ENCODE measurements at regions not wholly inside any gene's neighbourhood (a gene's known extent, or its start where the extent isn't known, plus 50 kb on each side); places are given as distances from the start of the nearest gene placed in this dataset.

DNA sequence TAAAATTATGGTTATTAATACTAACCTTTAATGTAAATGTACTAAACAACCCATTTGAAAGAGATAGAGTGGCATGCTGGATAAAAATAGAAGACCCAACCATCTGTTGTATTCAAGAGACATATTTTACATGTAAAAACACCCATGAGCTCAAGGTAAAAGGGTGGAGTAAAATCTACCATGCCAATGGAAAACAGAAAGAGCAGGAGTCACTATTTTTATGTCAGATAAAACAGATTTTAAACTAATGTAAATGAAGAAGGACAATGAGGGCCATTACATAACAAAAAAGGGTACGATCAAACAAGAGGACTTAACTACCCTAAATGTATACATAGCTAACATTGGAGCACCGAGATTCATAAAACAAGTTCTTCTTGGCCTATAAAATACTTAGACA lies 66.3 kb downstream of the ITM2A start:
- H3K9me3 ChIP-seq = no peaks in the 10 kb centered on the region
- no peaks in the 10 kb centered on the region for H3K27me3 ChIP-seq
- DNase-seq = no peak
- no peak for TF ChIP-seq POLR2A (IDR thresholded peaks at IDR 0.05)
- TF ChIP-seq, protein P1, sequence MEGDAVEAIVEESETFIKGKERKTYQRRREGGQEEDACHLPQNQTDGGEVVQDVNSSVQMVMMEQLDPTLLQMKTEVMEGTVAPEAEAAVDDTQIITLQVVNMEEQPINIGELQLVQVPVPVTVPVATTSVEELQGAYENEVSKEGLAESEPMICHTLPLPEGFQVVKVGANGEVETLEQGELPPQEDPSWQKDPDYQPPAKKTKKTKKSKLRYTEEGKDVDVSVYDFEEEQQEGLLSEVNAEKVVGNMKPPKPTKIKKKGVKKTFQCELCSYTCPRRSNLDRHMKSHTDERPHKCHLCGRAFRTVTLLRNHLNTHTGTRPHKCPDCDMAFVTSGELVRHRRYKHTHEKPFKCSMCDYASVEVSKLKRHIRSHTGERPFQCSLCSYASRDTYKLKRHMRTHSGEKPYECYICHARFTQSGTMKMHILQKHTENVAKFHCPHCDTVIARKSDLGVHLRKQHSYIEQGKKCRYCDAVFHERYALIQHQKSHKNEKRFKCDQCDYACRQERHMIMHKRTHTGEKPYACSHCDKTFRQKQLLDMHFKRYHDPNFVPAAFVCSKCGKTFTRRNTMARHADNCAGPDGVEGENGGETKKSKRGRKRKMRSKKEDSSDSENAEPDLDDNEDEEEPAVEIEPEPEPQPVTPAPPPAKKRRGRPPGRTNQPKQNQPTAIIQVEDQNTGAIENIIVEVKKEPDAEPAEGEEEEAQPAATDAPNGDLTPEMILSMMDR (IDR thresholded peaks at IDR 0.05) = no peak
- H3K4me3 ChIP-seq = no peak overlapping the region
- no peak overlapping the region for H3K27ac ChIP-seq
- no peaks in the 10 kb centered on the region for H3K36me3 ChIP-seq
- H3K4me1 ChIP-seq = no peaks in the 10 kb centered on the region

DNA sequence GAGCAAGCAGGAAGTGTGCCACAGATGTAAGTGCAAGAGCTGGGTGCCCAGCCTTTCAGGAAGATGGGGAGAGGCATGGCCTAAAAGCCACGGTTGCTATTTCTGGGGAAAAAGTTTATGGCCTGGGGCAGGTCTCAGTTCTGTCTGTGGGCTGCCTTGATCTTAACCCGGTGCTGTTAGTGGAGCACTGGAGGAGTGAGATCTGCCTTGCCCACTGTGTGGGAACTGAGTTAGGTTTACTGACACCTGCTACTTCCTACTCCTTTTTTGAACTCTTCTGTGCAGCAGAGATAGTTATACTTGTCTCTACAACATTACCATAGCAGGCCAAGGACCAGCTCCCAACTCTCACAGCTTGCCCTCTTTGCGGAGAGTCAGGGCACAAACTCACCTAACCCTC lies 76.5 kb downstream of the ITM2A start:
- no peak for TF ChIP-seq POLR2A (IDR thresholded peaks at IDR 0.05)
- H3K4me1 ChIP-seq = no peaks in the 10 kb centered on the region
- H3K27ac ChIP-seq = no peak overlapping the region
- no peaks in the 10 kb centered on the region for H3K36me3 ChIP-seq
- no peaks in the 10 kb centered on the region for H3K9me3 ChIP-seq
- no peak for DNase-seq
- H3K4me3 ChIP-seq = no peak overlapping the region
- no peaks in the 10 kb centered on the region for H3K27me3 ChIP-seq

DNA sequence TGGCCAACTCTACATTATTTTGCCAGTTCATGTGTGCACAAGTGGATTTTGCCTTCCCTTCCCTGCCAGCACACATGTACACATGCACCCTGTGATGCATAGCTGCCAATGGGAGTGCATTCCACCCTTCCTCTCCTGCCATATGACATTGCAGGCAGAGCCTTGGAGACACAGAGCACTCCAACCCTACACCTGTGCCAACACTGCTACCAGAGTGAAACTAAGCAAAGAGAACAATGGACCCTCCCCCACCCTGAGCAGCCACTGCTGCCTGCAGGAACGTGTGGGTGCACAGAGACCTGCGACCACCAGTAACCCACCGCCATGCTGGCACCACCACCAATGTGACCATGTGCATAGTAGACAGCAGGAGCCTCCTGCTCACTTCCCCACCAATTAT lies 78.4 kb downstream of the ITM2A start:
- no peaks in the 10 kb centered on the region for H3K9me3 ChIP-seq
- TF ChIP-seq, protein P1 (IDR thresholded peaks at IDR 0.05) = no peak
- no peak for TF ChIP-seq POLR2A (IDR thresholded peaks at IDR 0.05)
- no peaks in the 10 kb centered on the region for H3K36me3 ChIP-seq
- H3K4me1 ChIP-seq = no peaks in the 10 kb centered on the region
- H3K4me3 ChIP-seq = no peak overlapping the region
- H3K27ac ChIP-seq = no peak overlapping the region
- H3K27me3 ChIP-seq = no peaks in the 10 kb centered on the region
- DNase-seq = no peak

DNA sequence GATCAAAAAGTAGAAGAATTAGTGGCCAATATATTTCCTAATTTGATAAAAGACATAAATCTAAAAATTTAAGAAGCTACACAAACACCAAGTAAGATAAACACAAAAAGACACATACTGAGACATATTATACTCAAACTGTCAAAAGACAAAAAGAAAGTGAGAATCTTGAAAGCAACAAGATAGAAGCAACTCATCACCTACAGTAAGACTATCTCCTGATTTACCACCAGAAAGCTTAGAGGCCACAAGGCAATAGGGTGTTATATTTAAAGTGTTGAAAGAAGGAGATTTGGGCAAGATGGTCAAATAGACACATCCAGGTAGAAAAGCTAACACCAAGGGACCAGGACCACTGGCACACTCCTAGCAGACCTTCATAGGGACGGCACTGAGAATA lies 79.4 kb downstream of the ITM2A start:
- no peak for DNase-seq
- Histone ChIP-seq H3K4me1 (no peaks in the 10 kb centered on the region), H3K27me3 (no peaks in the 10 kb centered on the region), H3K27ac (no peak overlapping the region), H3K36me3 (no peaks in the 10 kb centered on the region), H3K9me3 (no peaks in the 10 kb centered on the region), H3K4me3 (no peak overlapping the region)
- no peak for TF ChIP-seq POLR2A (IDR thresholded peaks at IDR 0.05)
- TF ChIP-seq, protein P1 (IDR thresholded peaks at IDR 0.05) = no peak

DNA sequence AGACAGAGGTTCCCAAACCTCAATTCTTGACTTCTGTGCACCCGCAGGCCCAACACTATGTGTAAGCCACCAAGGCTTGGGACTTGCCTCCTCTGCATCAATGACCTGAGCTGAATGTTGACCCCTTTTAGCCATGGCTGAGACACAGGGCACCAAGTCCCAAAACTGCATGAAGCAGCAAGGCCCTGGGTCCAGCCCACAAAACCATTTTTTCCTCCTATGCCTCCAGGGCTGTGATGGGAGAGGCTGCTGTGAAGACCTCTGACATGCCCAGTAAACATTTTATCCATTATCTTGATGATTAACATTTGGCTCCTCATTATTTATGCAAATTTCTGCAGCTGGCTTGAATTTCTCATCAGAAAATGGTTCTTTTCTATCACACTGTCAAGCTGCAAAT lies 85.4 kb downstream of the ITM2A start:
- TF ChIP-seq POLR2A (IDR thresholded peaks at IDR 0.05) = no peak
- TF ChIP-seq, protein P1 (IDR thresholded peaks at IDR 0.05) = no peak
- Histone ChIP-seq H3K36me3 (no peaks in the 10 kb centered on the region), H3K27ac (no peak overlapping the region), H3K9me3 (no peaks in the 10 kb centered on the region), H3K4me1 (no peaks in the 10 kb centered on the region), H3K27me3 (no peaks in the 10 kb centered on the region), H3K4me3 (no peak overlapping the region)
- DNase-seq = no peak

DNA sequence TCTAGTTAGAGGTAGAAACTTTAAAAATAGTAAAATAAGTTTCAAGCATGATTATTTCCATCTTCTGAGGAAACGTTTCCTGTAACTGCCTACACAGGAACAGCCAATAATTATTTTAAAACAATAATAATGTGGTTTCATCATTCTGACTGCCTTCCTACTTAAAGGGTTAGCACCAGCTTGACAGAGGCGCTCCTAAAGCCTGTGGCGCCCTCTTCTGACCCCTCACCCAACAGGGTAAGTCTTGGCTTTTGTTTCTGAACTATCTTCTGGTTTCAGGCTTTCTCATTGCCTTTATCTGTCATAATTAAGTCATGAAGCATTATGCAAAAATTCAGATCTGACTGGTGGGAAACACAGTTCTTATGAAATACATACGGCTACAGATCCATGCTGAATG lies 96.7 kb downstream of the ITM2A start:
- H3K4me1 ChIP-seq = no peaks in the 10 kb centered on the region
- no peak overlapping the region for H3K4me3 ChIP-seq
- DNase-seq = peak in 2 of 3 donors; percentile 80 to 89
- TF ChIP-seq, protein P1 (IDR thresholded peaks at IDR 0.05) = peak in 3 of 6 experiments; percentile 23 to 60 (median 35)
- TF ChIP-seq POLR2A (IDR thresholded peaks at IDR 0.05) = no peak
- no peaks in the 10 kb centered on the region for H3K9me3 ChIP-seq
- H3K36me3 ChIP-seq = no peaks in the 10 kb centered on the region
- H3K27me3 ChIP-seq = no peaks in the 10 kb centered on the region
- H3K27ac ChIP-seq = no peak overlapping the region
